Liver (tissue), 3 donors: ENCODE measurements at regions not wholly inside any gene's neighbourhood (a gene's known extent, or its start where the extent isn't known, plus 50 kb on each side); places are given as distances from the start of the nearest gene placed in this dataset.

Source experiments
- ATF3 ChIP-seq: IDR thresholded peaks from 2 replicates; pipeline ENCODE4 v1.6.1; 2016; ENCODE audit warnings: antibody characterized with exemption
- EGR1 ChIP-seq, 2 donors: IDR thresholded peaks; 2 replicates each; pipeline ENCODE4 v1.6.1; 2016 to 2018; ENCODE audit warnings: antibody characterized with exemption in 2 of 2, low read depth in 2 of 2
- GABPA ChIP-seq, 2 donors: IDR thresholded peaks in 1 of 2; conservative IDR thresholded peaks in 1 of 2; 2 replicates each; pipeline ENCODE4 v1.6.1; 2016; ENCODE audit warnings: antibody characterized with exemption in 2 of 2, mild to moderate bottlenecking in 1 of 2, moderate library complexity in 1 of 2
- HNF4A ChIP-seq, 2 donors: conservative IDR thresholded peaks; 2 replicates each; pipeline ENCODE4 v1.6.1; 2016; ENCODE audit warnings: antibody characterized with exemption in 2 of 2, mild to moderate bottlenecking in 2 of 2
- HNF4G ChIP-seq: IDR thresholded peaks from 2 replicates; pipeline ENCODE4 v1.6.1; 2016; ENCODE audit warnings: antibody characterized with exemption
- JUND ChIP-seq, 2 donors: IDR thresholded peaks; 2 replicates each; pipeline ENCODE4 v1.6.1; 2016; ENCODE audit warnings: antibody characterized with exemption in 2 of 2
- MAX ChIP-seq: IDR thresholded peaks from 2 replicates; pipeline ENCODE4 v1.6.1; 2016; ENCODE audit warnings: antibody characterized with exemption
- RAD21 ChIP-seq, 2 donors: IDR thresholded peaks; 2 replicates each; pipeline ENCODE4 v1.6.1; 2016; ENCODE audit warnings: antibody characterized with exemption in 2 of 2, mild to moderate bottlenecking in 2 of 2
- RXRA ChIP-seq, 2 donors: IDR thresholded peaks; 2 replicates each; pipeline ENCODE4 v1.6.1; 2017 to 2018; ENCODE audit warnings: antibody characterized with exemption in 2 of 2, mild to moderate bottlenecking in 1 of 2
- SP1 ChIP-seq: IDR thresholded peaks from 2 replicates; pipeline ENCODE4 v1.6.1; 2018; ENCODE audit warnings: antibody characterized with exemption, mild to moderate bottlenecking
- TAF1 ChIP-seq: conservative IDR thresholded peaks from 2 replicates; pipeline ENCODE4 v1.6.1; 2016; ENCODE audit warnings: antibody characterized with exemption, mild to moderate bottlenecking
- YY1 ChIP-seq: IDR thresholded peaks from 2 replicates; pipeline ENCODE4 v1.6.1; 2016; ENCODE audit warnings: antibody characterized with exemption, mild to moderate bottlenecking
- TF ChIP-seq, protein P1 (sequence below): fragments of 150-350 bp; IDR thresholded peaks from 2 replicates; pipeline ENCODE4 v1.5.1; 2017; ENCODE audit warnings: improper control_type of control experiment, low read depth, low read length; ENCODE audit not compliant: missing input control
- TF ChIP-seq, protein P2 (sequence below): IDR thresholded peaks from 2 replicates; pipeline ENCODE4 v1.6.1; 2016; ENCODE audit warnings: antibody characterized with exemption, mild to moderate bottlenecking
- donor health status: healthy.
- donor health status: healthy.

DNA sequence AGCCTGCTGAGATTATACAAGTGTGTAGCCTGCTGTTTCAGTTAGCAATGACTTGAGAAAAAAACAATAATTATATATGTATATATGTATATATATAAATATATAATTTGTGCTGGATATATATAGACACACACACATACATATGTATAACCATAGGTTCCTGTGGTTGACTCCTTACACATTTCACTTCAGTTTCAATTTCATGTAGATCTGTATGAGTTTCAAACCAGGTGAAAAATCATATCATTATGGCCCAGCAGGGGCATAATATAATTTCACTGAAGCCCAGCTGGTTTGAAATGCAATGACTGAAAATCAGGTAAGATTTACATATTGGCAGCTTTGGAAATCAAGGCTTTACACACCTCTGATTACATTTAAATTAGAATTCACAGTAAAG is 690.4 kb upstream of the CDH18 start:
- TF ChIP-seq JUND (IDR thresholded peaks at IDR 0.05), result no peak
- TF ChIP-seq GABPA (IDR thresholded peaks at IDR 0.05 in 1 of 2, conservative IDR thresholded peaks at IDR 0.05 in 1 of 2), result no peak
- TF ChIP-seq HNF4A (conservative IDR thresholded peaks at IDR 0.05), result no peak
- TF ChIP-seq, protein P1, sequence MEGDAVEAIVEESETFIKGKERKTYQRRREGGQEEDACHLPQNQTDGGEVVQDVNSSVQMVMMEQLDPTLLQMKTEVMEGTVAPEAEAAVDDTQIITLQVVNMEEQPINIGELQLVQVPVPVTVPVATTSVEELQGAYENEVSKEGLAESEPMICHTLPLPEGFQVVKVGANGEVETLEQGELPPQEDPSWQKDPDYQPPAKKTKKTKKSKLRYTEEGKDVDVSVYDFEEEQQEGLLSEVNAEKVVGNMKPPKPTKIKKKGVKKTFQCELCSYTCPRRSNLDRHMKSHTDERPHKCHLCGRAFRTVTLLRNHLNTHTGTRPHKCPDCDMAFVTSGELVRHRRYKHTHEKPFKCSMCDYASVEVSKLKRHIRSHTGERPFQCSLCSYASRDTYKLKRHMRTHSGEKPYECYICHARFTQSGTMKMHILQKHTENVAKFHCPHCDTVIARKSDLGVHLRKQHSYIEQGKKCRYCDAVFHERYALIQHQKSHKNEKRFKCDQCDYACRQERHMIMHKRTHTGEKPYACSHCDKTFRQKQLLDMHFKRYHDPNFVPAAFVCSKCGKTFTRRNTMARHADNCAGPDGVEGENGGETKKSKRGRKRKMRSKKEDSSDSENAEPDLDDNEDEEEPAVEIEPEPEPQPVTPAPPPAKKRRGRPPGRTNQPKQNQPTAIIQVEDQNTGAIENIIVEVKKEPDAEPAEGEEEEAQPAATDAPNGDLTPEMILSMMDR, result no peak
- no peak for TF ChIP-seq EGR1 (IDR thresholded peaks at IDR 0.05; ENCODE audit: low read depth in 2 of 2)
- no peak for TF ChIP-seq TAF1
- no peak for TF ChIP-seq YY1
- TF ChIP-seq ATF3, result no peak
- no peak for TF ChIP-seq RAD21 (IDR thresholded peaks at IDR 0.05)
- TF ChIP-seq MAX, result no peak
- TF ChIP-seq RXRA (IDR thresholded peaks at IDR 0.05), result no peak
- no peak for TF ChIP-seq HNF4G
- no peak for TF ChIP-seq SP1
- TF ChIP-seq, protein P2, sequence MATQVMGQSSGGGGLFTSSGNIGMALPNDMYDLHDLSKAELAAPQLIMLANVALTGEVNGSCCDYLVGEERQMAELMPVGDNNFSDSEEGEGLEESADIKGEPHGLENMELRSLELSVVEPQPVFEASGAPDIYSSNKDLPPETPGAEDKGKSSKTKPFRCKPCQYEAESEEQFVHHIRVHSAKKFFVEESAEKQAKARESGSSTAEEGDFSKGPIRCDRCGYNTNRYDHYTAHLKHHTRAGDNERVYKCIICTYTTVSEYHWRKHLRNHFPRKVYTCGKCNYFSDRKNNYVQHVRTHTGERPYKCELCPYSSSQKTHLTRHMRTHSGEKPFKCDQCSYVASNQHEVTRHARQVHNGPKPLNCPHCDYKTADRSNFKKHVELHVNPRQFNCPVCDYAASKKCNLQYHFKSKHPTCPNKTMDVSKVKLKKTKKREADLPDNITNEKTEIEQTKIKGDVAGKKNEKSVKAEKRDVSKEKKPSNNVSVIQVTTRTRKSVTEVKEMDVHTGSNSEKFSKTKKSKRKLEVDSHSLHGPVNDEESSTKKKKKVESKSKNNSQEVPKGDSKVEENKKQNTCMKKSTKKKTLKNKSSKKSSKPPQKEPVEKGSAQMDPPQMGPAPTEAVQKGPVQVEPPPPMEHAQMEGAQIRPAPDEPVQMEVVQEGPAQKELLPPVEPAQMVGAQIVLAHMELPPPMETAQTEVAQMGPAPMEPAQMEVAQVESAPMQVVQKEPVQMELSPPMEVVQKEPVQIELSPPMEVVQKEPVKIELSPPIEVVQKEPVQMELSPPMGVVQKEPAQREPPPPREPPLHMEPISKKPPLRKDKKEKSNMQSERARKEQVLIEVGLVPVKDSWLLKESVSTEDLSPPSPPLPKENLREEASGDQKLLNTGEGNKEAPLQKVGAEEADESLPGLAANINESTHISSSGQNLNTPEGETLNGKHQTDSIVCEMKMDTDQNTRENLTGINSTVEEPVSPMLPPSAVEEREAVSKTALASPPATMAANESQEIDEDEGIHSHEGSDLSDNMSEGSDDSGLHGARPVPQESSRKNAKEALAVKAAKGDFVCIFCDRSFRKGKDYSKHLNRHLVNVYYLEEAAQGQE, result no peak
